ENCODE measurements at regions not wholly inside any gene's neighbourhood (a gene's known extent, or its start where the extent isn't known, plus 50 kb on each side); places are given as distances from the start of the nearest gene placed in this dataset.

GRCh38 chr16:16992975-16993765, 477.6 kb downstream of the XYLT1 start:
- DNase-seq (ENCODE audit: low spot score in 2 of 2) = no peak
- H3K27ac ChIP-seq = no peak overlapping the region
- H3K9me3 ChIP-seq = no peaks in the 10 kb centered on the region
- H3K4me1 ChIP-seq = peaks cover 0 to 3% (median 0%) of the 10 kb centered on the region in 4 donors
- H3K27me3 ChIP-seq = no peaks in the 10 kb centered on the region
- H3K36me3 ChIP-seq = no peaks in the 10 kb centered on the region
- H3K4me3 ChIP-seq = no peak overlapping the region
- TF ChIP-seq EP300 (IDR thresholded peaks at IDR 0.05) (no peak), POLR2A (IDR thresholded peaks at IDR 0.05) (no peak), CTCF (IDR thresholded peaks at IDR 0.05) (no peak)
- 31 to 35% methylated on average over 13 of the region's 13 CpGs for WGBS, 2 donors

GRCh38 chr16:16994831-16995230, 475.9 kb downstream of the XYLT1 start:
- DNase-seq (ENCODE audit: low spot score in 2 of 2) = no peak
- WGBS, 2 donors = 75 to 89% methylated on average over 5 of the region's 5 CpGs

GRCh38 chr16:16996827-16997226, 473.9 kb downstream of the XYLT1 start:
- H3K36me3 ChIP-seq = no peaks in the 10 kb centered on the region
- DNase-seq (ENCODE audit: low spot score in 2 of 2) = no peak
- no peaks in the 10 kb centered on the region for H3K9me3 ChIP-seq
- H3K4me3 ChIP-seq = no peak overlapping the region
- 59 to 73% methylated on average over 3 of the region's 3 CpGs for WGBS, 2 donors
- TF ChIP-seq EP300 (IDR thresholded peaks at IDR 0.05) = no peak
- no peak for TF ChIP-seq POLR2A (IDR thresholded peaks at IDR 0.05)
- TF ChIP-seq CTCF (IDR thresholded peaks at IDR 0.05) = no peak
- peaks cover 0 to 3% (median 0%) of the 10 kb centered on the region in 4 donors for H3K4me1 ChIP-seq
- no peak overlapping the region for H3K27ac ChIP-seq
- no peaks in the 10 kb centered on the region for H3K27me3 ChIP-seq

More at GRCh38 chr16:16994831-16995230, 475.9 kb downstream of the XYLT1 start:
- Histone ChIP-seq H3K4me1 (peaks cover 0 to 3% (median 0%) of the 10 kb centered on the region in 4 donors), H3K36me3 (no peaks in the 10 kb centered on the region), H3K4me3 (no peak overlapping the region), H3K9me3 (no peaks in the 10 kb centered on the region), H3K27ac (no peak overlapping the region), H3K27me3 (no peaks in the 10 kb centered on the region)
- no peak for TF ChIP-seq POLR2A (IDR thresholded peaks at IDR 0.05)
- TF ChIP-seq CTCF (IDR thresholded peaks at IDR 0.05) = no peak

GRCh38 chr16:16997349-16997748, 473.4 kb downstream of the XYLT1 start:
- no peak for DNase-seq (ENCODE audit: low spot score in 2 of 2)
- no peak overlapping the region for H3K27ac ChIP-seq
- WGBS, 2 donors = 74 to 80% methylated on average over 6 of the region's 6 CpGs
- no peaks in the 10 kb centered on the region for H3K36me3 ChIP-seq
- no peak overlapping the region for H3K4me3 ChIP-seq
- no peaks in the 10 kb centered on the region for H3K27me3 ChIP-seq
- no peaks in the 10 kb centered on the region for H3K9me3 ChIP-seq
- TF ChIP-seq CTCF (IDR thresholded peaks at IDR 0.05) = no peak
- TF ChIP-seq EP300 (IDR thresholded peaks at IDR 0.05) = no peak
- no peak for TF ChIP-seq POLR2A (IDR thresholded peaks at IDR 0.05)
- H3K4me1 ChIP-seq = peaks cover 0 to 3% (median 0%) of the 10 kb centered on the region in 4 donors

GRCh38 chr16:17001471-17001870, 469.3 kb downstream of the XYLT1 start:
- WGBS, 2 donors = 77 to 78% methylated on average over 3 of the region's 3 CpGs
- no peaks in the 10 kb centered on the region for H3K27me3 ChIP-seq
- DNase-seq (ENCODE audit: low spot score in 2 of 2) = no peak
- no peak for TF ChIP-seq EP300 (IDR thresholded peaks at IDR 0.05)
- no peak for TF ChIP-seq CTCF (IDR thresholded peaks at IDR 0.05)
- no peak for TF ChIP-seq POLR2A (IDR thresholded peaks at IDR 0.05)
- no peaks in the 10 kb centered on the region for H3K4me1 ChIP-seq
- no peaks in the 10 kb centered on the region for H3K36me3 ChIP-seq
- peaks cover 0 to 9% (median 0%) of the 10 kb centered on the region in 4 donors for H3K9me3 ChIP-seq
- no peak overlapping the region for H3K27ac ChIP-seq
- no peak overlapping the region for H3K4me3 ChIP-seq
